ENCODE measurements at regions not wholly inside any gene's neighbourhood (a gene's known extent, or its start where the extent isn't known, plus 50 kb on each side); places are given as distances from the start of the nearest gene placed in this dataset.

GRCh38 chr3:182108371-182108770, 396.6 kb downstream of the SOX2 start:
- no peak for DNase-seq (ENCODE audit: low spot score)
- Mint-ChIP-seq H3K4me1 (ENCODE audit: low read depth) (no peaks in the 10 kb centered on the region), H3K27me3 (ENCODE audit: low read depth) (no peaks in the 10 kb centered on the region), H3K36me3 (ENCODE audit: low read depth) (no peaks in the 10 kb centered on the region), H3K27ac (no peak overlapping the region), H3K9me3 (no peaks in the 10 kb centered on the region), H3K4me3 (no peak overlapping the region)

- Mint-ChIP-seq H3K9me3 (no peaks in the 10 kb centered on the region), H3K27me3 (ENCODE audit: low read depth) (no peaks in the 10 kb centered on the region), H3K36me3 (ENCODE audit: low read depth) (no peaks in the 10 kb centered on the region), H3K4me3 (no peak overlapping the region), H3K27ac (no peak overlapping the region), H3K4me1 (ENCODE audit: low read depth) (no peaks in the 10 kb centered on the region)
- no peak for DNase-seq (ENCODE audit: low spot score)
Observed at GRCh38 chr3:182111967-182112366, 400.2 kb downstream of the SOX2 start.

GRCh38 chr3:182115328-182116015, 403.7 kb downstream of the SOX2 start:
- H3K27ac Mint-ChIP-seq = no peak overlapping the region
- no peaks in the 10 kb centered on the region for H3K4me1 Mint-ChIP-seq (ENCODE audit: low read depth)
- H3K9me3 Mint-ChIP-seq = no peaks in the 10 kb centered on the region
- no peak for DNase-seq (ENCODE audit: low spot score)
- no peaks in the 10 kb centered on the region for H3K36me3 Mint-ChIP-seq (ENCODE audit: low read depth)
- H3K27me3 Mint-ChIP-seq (ENCODE audit: low read depth) = no peaks in the 10 kb centered on the region
- no peak overlapping the region for H3K4me3 Mint-ChIP-seq

GRCh38 chr3:182116386-182116785, 404.7 kb downstream of the SOX2 start:
- H3K4me1 Mint-ChIP-seq (ENCODE audit: low read depth) = no peaks in the 10 kb centered on the region
- no peak for DNase-seq (ENCODE audit: low spot score)
- H3K27ac Mint-ChIP-seq = no peak overlapping the region
- no peaks in the 10 kb centered on the region for H3K9me3 Mint-ChIP-seq
- no peaks in the 10 kb centered on the region for H3K36me3 Mint-ChIP-seq (ENCODE audit: low read depth)
- H3K4me3 Mint-ChIP-seq = no peak overlapping the region
- H3K27me3 Mint-ChIP-seq (ENCODE audit: low read depth) = no peaks in the 10 kb centered on the region

- no peak overlapping the region for H3K27ac Mint-ChIP-seq
- H3K27me3 Mint-ChIP-seq (ENCODE audit: low read depth) = no peaks in the 10 kb centered on the region
- no peaks in the 10 kb centered on the region for H3K4me1 Mint-ChIP-seq (ENCODE audit: low read depth)
- H3K36me3 Mint-ChIP-seq (ENCODE audit: low read depth) = no peaks in the 10 kb centered on the region
- no peak overlapping the region for H3K4me3 Mint-ChIP-seq
- H3K9me3 Mint-ChIP-seq = no peaks in the 10 kb centered on the region
- DNase-seq (ENCODE audit: low spot score) = no peak
Observed at GRCh38 chr3:182117131-182117530, 405.4 kb downstream of the SOX2 start.

- no peak overlapping the region for H3K27ac Mint-ChIP-seq
- H3K4me3 Mint-ChIP-seq = no peak overlapping the region
- H3K4me1 Mint-ChIP-seq (ENCODE audit: low read depth) = no peaks in the 10 kb centered on the region
- no peak for DNase-seq (ENCODE audit: low spot score)
- no peaks in the 10 kb centered on the region for H3K27me3 Mint-ChIP-seq (ENCODE audit: low read depth)
- H3K36me3 Mint-ChIP-seq (ENCODE audit: low read depth) = no peaks in the 10 kb centered on the region
- H3K9me3 Mint-ChIP-seq = no peaks in the 10 kb centered on the region
Observed at GRCh38 chr3:182117583-182117982, 405.9 kb downstream of the SOX2 start.

GRCh38 chr3:182118066-182118465, 406.3 kb downstream of the SOX2 start:
- Mint-ChIP-seq H3K9me3 (no peaks in the 10 kb centered on the region), H3K27ac (no peak overlapping the region), H3K27me3 (ENCODE audit: low read depth) (no peaks in the 10 kb centered on the region), H3K4me1 (ENCODE audit: low read depth) (no peaks in the 10 kb centered on the region), H3K4me3 (no peak overlapping the region), H3K36me3 (ENCODE audit: low read depth) (no peaks in the 10 kb centered on the region)
- no peak for DNase-seq (ENCODE audit: low spot score)

GRCh38 chr3:182121401-182121800, 409.7 kb downstream of the SOX2 start:
- no peak for DNase-seq (ENCODE audit: low spot score)
- H3K27me3 Mint-ChIP-seq (ENCODE audit: low read depth) = no peaks in the 10 kb centered on the region
- H3K9me3 Mint-ChIP-seq = no peaks in the 10 kb centered on the region
- H3K4me3 Mint-ChIP-seq = no peak overlapping the region
- no peak overlapping the region for H3K27ac Mint-ChIP-seq
- H3K36me3 Mint-ChIP-seq (ENCODE audit: low read depth) = no peaks in the 10 kb centered on the region
- no peaks in the 10 kb centered on the region for H3K4me1 Mint-ChIP-seq (ENCODE audit: low read depth)

- H3K4me3 Mint-ChIP-seq = no peak overlapping the region
- DNase-seq (ENCODE audit: low spot score) = no peak
- no peaks in the 10 kb centered on the region for H3K4me1 Mint-ChIP-seq (ENCODE audit: low read depth)
- no peaks in the 10 kb centered on the region for H3K9me3 Mint-ChIP-seq
- H3K27me3 Mint-ChIP-seq (ENCODE audit: low read depth) = no peaks in the 10 kb centered on the region
- no peak overlapping the region for H3K27ac Mint-ChIP-seq
- H3K36me3 Mint-ChIP-seq (ENCODE audit: low read depth) = no peaks in the 10 kb centered on the region
Observed at GRCh38 chr3:182122779-182123178, 411.1 kb downstream of the SOX2 start.

- Mint-ChIP-seq H3K4me3 (no peak overlapping the region), H3K9me3 (no peaks in the 10 kb centered on the region), H3K36me3 (ENCODE audit: low read depth) (no peaks in the 10 kb centered on the region), H3K27ac (no peak overlapping the region), H3K4me1 (ENCODE audit: low read depth) (no peaks in the 10 kb centered on the region), H3K27me3 (ENCODE audit: low read depth) (no peaks in the 10 kb centered on the region)
- no peak for DNase-seq (ENCODE audit: low spot score)
Observed at GRCh38 chr3:182124187-182124586, 412.5 kb downstream of the SOX2 start.

GRCh38 chr3:182124716-182125115, 413.0 kb downstream of the SOX2 start:
- Mint-ChIP-seq H3K36me3 (ENCODE audit: low read depth) (no peaks in the 10 kb centered on the region), H3K4me1 (ENCODE audit: low read depth) (no peaks in the 10 kb centered on the region), H3K4me3 (no peak overlapping the region), H3K27me3 (ENCODE audit: low read depth) (no peaks in the 10 kb centered on the region), H3K27ac (no peak overlapping the region), H3K9me3 (no peaks in the 10 kb centered on the region)
- DNase-seq (ENCODE audit: low spot score) = no peak

GRCh38 chr3:182129740-182130139, 418.0 kb downstream of the SOX2 start:
- H3K27ac Mint-ChIP-seq = no peak overlapping the region
- H3K9me3 Mint-ChIP-seq = no peaks in the 10 kb centered on the region
- no peak overlapping the region for H3K4me3 Mint-ChIP-seq
- no peaks in the 10 kb centered on the region for H3K27me3 Mint-ChIP-seq (ENCODE audit: low read depth)
- H3K4me1 Mint-ChIP-seq (ENCODE audit: low read depth) = no peaks in the 10 kb centered on the region
- no peak for DNase-seq (ENCODE audit: low spot score)
- no peaks in the 10 kb centered on the region for H3K36me3 Mint-ChIP-seq (ENCODE audit: low read depth)

- no peak for DNase-seq (ENCODE audit: low spot score)
- Mint-ChIP-seq H3K27me3 (ENCODE audit: low read depth) (no peaks in the 10 kb centered on the region), H3K4me3 (no peak overlapping the region), H3K9me3 (no peaks in the 10 kb centered on the region), H3K4me1 (ENCODE audit: low read depth) (no peaks in the 10 kb centered on the region), H3K36me3 (ENCODE audit: low read depth) (no peaks in the 10 kb centered on the region), H3K27ac (no peak overlapping the region)
Observed at GRCh38 chr3:182133752-182134151, 422.0 kb downstream of the SOX2 start.

GRCh38 chr3:182135056-182135455, 423.3 kb downstream of the SOX2 start:
- Mint-ChIP-seq H3K27ac (no peak overlapping the region), H3K36me3 (ENCODE audit: low read depth) (no peaks in the 10 kb centered on the region), H3K4me1 (ENCODE audit: low read depth) (no peaks in the 10 kb centered on the region), H3K9me3 (no peaks in the 10 kb centered on the region), H3K4me3 (no peak overlapping the region), H3K27me3 (ENCODE audit: low read depth) (no peaks in the 10 kb centered on the region)
- no peak for DNase-seq (ENCODE audit: low spot score)
